ENCODE measurements at regions not wholly inside any gene's neighbourhood (a gene's known extent, or its start where the extent isn't known, plus 50 kb on each side); places are given as distances from the start of the nearest gene placed in this dataset.

DNA sequence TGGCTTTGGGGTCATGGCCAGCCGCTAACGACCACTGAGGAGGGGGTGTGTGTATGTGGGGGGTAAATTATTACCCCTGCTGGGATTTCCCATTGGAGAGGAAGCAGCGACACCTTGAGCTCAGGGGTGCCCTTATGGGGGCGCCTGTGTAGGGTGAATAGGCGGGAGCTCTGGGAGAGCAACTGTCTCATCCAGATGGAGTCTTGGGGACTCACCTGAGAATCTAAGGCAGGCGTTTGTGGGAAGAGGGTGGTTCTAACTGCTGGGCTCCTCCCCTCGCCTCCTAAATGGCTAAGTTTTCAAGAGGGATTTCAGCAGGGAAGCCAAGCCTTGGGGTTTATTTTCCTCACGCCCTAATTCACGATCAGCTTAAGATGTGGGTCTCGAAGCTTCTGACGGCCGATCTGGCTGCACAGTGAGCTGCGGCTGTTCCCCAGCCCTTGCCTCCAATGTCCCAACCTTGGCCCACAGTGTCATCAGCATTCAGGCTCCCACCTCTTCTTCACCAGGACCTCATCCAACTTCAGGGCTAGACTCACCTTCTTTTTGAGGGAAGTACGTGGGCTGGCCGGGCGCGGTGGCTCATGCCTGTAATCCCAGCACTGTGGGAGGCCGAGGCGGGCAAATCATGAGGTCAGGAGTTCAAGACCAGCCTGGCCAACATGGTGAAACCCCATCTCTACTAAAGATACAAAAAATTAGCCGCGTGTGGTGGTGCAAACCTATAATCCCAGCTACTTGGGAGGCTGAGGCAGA, 136.9 kb upstream of the EEF2KMT start:
- ATAC-seq, result no peak

GRCh38 chr16:5231246-5231759, 133.7 kb upstream of the EEF2KMT start:
- no peak for ATAC-seq
- TF ChIP-seq, protein P1, sequence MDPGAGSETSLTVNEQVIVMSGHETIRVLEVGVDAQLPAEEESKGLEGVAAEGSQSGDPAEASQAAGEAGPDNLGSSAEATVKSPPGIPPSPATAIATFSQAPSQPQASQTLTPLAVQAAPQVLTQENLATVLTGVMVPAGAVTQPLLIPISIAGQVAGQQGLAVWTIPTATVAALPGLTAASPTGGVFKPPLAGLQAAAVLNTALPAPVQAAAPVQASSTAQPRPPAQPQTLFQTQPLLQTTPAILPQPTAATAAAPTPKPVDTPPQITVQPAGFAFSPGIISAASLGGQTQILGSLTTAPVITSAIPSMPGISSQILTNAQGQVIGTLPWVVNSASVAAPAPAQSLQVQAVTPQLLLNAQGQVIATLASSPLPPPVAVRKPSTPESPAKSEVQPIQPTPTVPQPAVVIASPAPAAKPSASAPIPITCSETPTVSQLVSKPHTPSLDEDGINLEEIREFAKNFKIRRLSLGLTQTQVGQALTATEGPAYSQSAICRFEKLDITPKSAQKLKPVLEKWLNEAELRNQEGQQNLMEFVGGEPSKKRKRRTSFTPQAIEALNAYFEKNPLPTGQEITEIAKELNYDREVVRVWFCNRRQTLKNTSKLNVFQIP (CRISPR knock-in tag; IDR thresholded peaks at IDR 0.05; ENCODE audit: borderline replicate concordance, low read depth), result no peak
- no peak for TF ChIP-seq CSDC2 (CRISPR knock-in tag; IDR thresholded peaks at IDR 0.05)
- no peak for TF ChIP-seq ZC3H10 (CRISPR knock-in tag; IDR thresholded peaks at IDR 0.05)
- no peak for TF ChIP-seq TCF4 (CRISPR knock-in tag; IDR thresholded peaks at IDR 0.05; ENCODE audit: borderline replicate concordance)
- TF ChIP-seq, protein P2, sequence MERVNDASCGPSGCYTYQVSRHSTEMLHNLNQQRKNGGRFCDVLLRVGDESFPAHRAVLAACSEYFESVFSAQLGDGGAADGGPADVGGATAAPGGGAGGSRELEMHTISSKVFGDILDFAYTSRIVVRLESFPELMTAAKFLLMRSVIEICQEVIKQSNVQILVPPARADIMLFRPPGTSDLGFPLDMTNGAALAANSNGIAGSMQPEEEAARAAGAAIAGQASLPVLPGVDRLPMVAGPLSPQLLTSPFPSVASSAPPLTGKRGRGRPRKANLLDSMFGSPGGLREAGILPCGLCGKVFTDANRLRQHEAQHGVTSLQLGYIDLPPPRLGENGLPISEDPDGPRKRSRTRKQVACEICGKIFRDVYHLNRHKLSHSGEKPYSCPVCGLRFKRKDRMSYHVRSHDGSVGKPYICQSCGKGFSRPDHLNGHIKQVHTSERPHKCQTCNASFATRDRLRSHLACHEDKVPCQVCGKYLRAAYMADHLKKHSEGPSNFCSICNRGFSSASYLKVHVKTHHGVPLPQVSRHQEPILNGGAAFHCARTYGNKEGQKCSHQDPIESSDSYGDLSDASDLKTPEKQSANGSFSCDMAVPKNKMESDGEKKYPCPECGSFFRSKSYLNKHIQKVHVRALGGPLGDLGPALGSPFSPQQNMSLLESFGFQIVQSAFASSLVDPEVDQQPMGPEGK (CRISPR knock-in tag; IDR thresholded peaks at IDR 0.05; ENCODE audit: borderline replicate concordance), result no peak
- TF ChIP-seq ZNF8 (CRISPR knock-in tag; IDR thresholded peaks at IDR 0.05), result no peak
- no peak for TF ChIP-seq PPARA (CRISPR knock-in tag; IDR thresholded peaks at IDR 0.05; ENCODE audit: borderline replicate concordance)
- TF ChIP-seq ZNF565 (CRISPR knock-in tag; conservative IDR thresholded peaks at IDR 0.05; ENCODE audit: low read depth), result no peak
- TF ChIP-seq ARNTL (CRISPR knock-in tag; IDR thresholded peaks at IDR 0.05; ENCODE audit: borderline replicate concordance, low read depth), result no peak
- TF ChIP-seq BACH2 (CRISPR knock-in tag; IDR thresholded peaks at IDR 0.05; ENCODE audit: borderline replicate concordance), result no peak
- TF ChIP-seq ISL1 (CRISPR knock-in tag; IDR thresholded peaks at IDR 0.05), result no peak

More for the DNA sequence above, 136.9 kb upstream of the EEF2KMT start:
- TF ChIP-seq RARB (CRISPR knock-in tag; IDR thresholded peaks at IDR 0.05) (no peak), BACH2 (CRISPR knock-in tag; IDR thresholded peaks at IDR 0.05; ENCODE audit: borderline replicate concordance) (no peak), CSDC2 (CRISPR knock-in tag; IDR thresholded peaks at IDR 0.05) (no peak), GLIS3 (CRISPR knock-in tag; IDR thresholded peaks at IDR 0.05) (no peak), ZFP30 (CRISPR knock-in tag; IDR thresholded peaks at IDR 0.05) (no peak), ARNTL (CRISPR knock-in tag; IDR thresholded peaks at IDR 0.05; ENCODE audit: borderline replicate concordance, low read depth) (no peak), ZNF565 (CRISPR knock-in tag; conservative IDR thresholded peaks at IDR 0.05; ENCODE audit: low read depth) (no peak), CSRNP3 (CRISPR knock-in tag; IDR thresholded peaks at IDR 0.05) (no peak), CREB5 (CRISPR knock-in tag; IDR thresholded peaks at IDR 0.05; ENCODE audit: low read depth) (no peak), ZNF8 (CRISPR knock-in tag; IDR thresholded peaks at IDR 0.05) (no peak), ISL1 (CRISPR knock-in tag; IDR thresholded peaks at IDR 0.05) (no peak), TOX (CRISPR knock-in tag; IDR thresholded peaks at IDR 0.05; ENCODE audit: borderline replicate concordance) (no peak), ZFP3 (CRISPR knock-in tag; IDR thresholded peaks at IDR 0.05) (no peak), SNAI2 (CRISPR knock-in tag; IDR thresholded peaks at IDR 0.05) (no peak), PPARA (CRISPR knock-in tag; IDR thresholded peaks at IDR 0.05; ENCODE audit: borderline replicate concordance) (no peak), TCF4 (CRISPR knock-in tag; IDR thresholded peaks at IDR 0.05; ENCODE audit: borderline replicate concordance) (no peak)
- TF ChIP-seq, protein P3, sequence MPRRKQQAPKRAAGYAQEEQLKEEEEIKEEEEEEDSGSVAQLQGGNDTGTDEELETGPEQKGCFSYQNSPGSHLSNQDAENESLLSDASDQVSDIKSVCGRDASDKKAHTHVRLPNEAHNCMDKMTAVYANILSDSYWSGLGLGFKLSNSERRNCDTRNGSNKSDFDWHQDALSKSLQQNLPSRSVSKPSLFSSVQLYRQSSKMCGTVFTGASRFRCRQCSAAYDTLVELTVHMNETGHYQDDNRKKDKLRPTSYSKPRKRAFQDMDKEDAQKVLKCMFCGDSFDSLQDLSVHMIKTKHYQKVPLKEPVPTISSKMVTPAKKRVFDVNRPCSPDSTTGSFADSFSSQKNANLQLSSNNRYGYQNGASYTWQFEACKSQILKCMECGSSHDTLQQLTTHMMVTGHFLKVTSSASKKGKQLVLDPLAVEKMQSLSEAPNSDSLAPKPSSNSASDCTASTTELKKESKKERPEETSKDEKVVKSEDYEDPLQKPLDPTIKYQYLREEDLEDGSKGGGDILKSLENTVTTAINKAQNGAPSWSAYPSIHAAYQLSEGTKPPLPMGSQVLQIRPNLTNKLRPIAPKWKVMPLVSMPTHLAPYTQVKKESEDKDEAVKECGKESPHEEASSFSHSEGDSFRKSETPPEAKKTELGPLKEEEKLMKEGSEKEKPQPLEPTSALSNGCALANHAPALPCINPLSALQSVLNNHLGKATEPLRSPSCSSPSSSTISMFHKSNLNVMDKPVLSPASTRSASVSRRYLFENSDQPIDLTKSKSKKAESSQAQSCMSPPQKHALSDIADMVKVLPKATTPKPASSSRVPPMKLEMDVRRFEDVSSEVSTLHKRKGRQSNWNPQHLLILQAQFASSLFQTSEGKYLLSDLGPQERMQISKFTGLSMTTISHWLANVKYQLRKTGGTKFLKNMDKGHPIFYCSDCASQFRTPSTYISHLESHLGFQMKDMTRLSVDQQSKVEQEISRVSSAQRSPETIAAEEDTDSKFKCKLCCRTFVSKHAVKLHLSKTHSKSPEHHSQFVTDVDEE (CRISPR knock-in tag; IDR thresholded peaks at IDR 0.05), result no peak
- TF ChIP-seq, protein P1 (CRISPR knock-in tag; IDR thresholded peaks at IDR 0.05; ENCODE audit: borderline replicate concordance, low read depth), result no peak
- TF ChIP-seq, protein P2 (CRISPR knock-in tag; IDR thresholded peaks at IDR 0.05; ENCODE audit: borderline replicate concordance), result no peak

Data from SK-N-SH treated with all-trans-retinoic acid at 6 μM for 48 hours (cell line).